Panc1 (cell line): ENCODE measurements at regions not wholly inside any gene's neighbourhood (a gene's known extent, or its start where the extent isn't known, plus 50 kb on each side); places are given as distances from the start of the nearest gene placed in this dataset.

Source experiments
- ATAC-seq: fragments of 200-7000 bp; cut with Tn5 transposase; 2 replicates; pipeline ENCODE4 v1.9.1; 2020; ENCODE audit warnings: mild to moderate bottlenecking, moderate library complexity
- BruUV-seq: library from RNA; stranded (reverse); fragments of 400-500 nt; replicated peaks from 2 replicates; lab custom pipeline; 2021; lab: Mats Ljungman, UMichigan
- CTCF ChIA-PET: fragments of 300-600 bp; sonication (Branson Sonifier 250); formaldehyde crosslinking; loops from one replicate; lab custom pipeline; 2022; ENCODE audit warnings: antibody characterized with exemption; lab: Charles Lee
- POLR2A ChIA-PET: fragments of 300-600 bp; sonication (Branson Sonifier 250); formaldehyde crosslinking; loops from one replicate; lab custom pipeline; 2022; ENCODE audit warnings: antibody characterized with exemption; lab: Charles Lee
- DNase-seq: peaks from one replicate; pipeline ENCODE4 v3.0.0-alpha.2; 2010; ENCODE audit warnings: low read depth, low spot score
- H3K27ac ChIP-seq: 2 replicates; pipeline ENCODE4 v1.5.1; 2011; ENCODE audit warnings: mild to moderate bottlenecking, low read length, inconsistent platforms
- H3K27me3 ChIP-seq: fragments of 200-500 bp; sonication (Bioruptor generic); 2 replicates; pipeline ENCODE4 v1.6.0; 2014; ENCODE audit warnings: low read length, inconsistent platforms; ENCODE audit not compliant: control insufficient read depth, insufficient read depth
- H3K36me3 ChIP-seq: fragments of 200-500 bp; sonication (Bioruptor generic); 2 replicates; pipeline ENCODE4 v1.5.1; 2014; ENCODE audit warnings: inconsistent platforms, mild to moderate bottlenecking, low read length, moderate library complexity; ENCODE audit not compliant: control insufficient read depth, insufficient read depth
- H3K4me1 ChIP-seq: 2 replicates; pipeline ENCODE4 v1.5.1; 2011; ENCODE audit warnings: inconsistent platforms, mild to moderate bottlenecking, low read length, moderate library complexity; ENCODE audit not compliant: control insufficient read depth, insufficient read depth
- H3K4me3 ChIP-seq, 2 experiments: 2 replicates each; pipeline ENCODE4 v1.5.1; 2011 to 2012; ENCODE audit warnings: low read depth in 2 of 2, low read length in 2 of 2, mild to moderate bottlenecking in 2 of 2, inconsistent platforms in 1 of 2, moderate library complexity in 1 of 2
- H3K9me3 ChIP-seq: fragments of 200-500 bp; sonication (Bioruptor generic); 2 replicates; pipeline ENCODE4 v1.5.1; 2014; ENCODE audit warnings: low read depth, mild to moderate bottlenecking, inconsistent platforms, low read length, moderate library complexity; ENCODE audit not compliant: control insufficient read depth, insufficient read depth
- POLR2AphosphoS5 ChIP-seq: IDR thresholded peaks from 2 replicates; pipeline ENCODE4 v1.6.1; 2012; ENCODE audit warnings: mild to moderate bottlenecking, low read depth, low read length, moderate library complexity
- SIN3A ChIP-seq: IDR thresholded peaks from 2 replicates; pipeline ENCODE4 v1.6.1; 2012; ENCODE audit warnings: low read depth, mild to moderate bottlenecking, low read length, moderate library complexity, borderline replicate concordance; ENCODE audit not compliant: insufficient read depth
- TCF7L2 ChIP-seq: IDR thresholded peaks from 2 replicates; pipeline ENCODE4 v1.6.1; 2011; ENCODE audit warnings: mild to moderate bottlenecking, low read depth, low read length, inconsistent platforms
- in situ Hi-C: cut with HindIII; loops from 2 replicates; pipeline ENCODE4 v1.10.0; 2016; ENCODE audit warnings: low sequenced_read_pairs, low pct_unique_long_range_greater_than_20kb
- intact Hi-C: fragments of 100-400 bp; cut with micrococcal nuclease; formaldehyde crosslinking; loops from one replicate; pipeline ENCODE4 v1.10.0; 2022; ENCODE audit not compliant: unreplicated experiment
- TF ChIP-seq, protein P1 (sequence below), 2 experiments: IDR thresholded peaks; 2 replicates each; pipeline ENCODE4 v1.6.1; 2011 to 2012; ENCODE audit warnings: low read depth in 2 of 2, control low read depth in 1 of 2, low read length in 1 of 2, mild to moderate bottlenecking in 1 of 2, moderate library complexity in 1 of 2; ENCODE audit not compliant: insufficient read depth in 1 of 2
- TF ChIP-seq, protein P2 (sequence below): fragments of 450-650 bp; IDR thresholded peaks from 2 replicates; pipeline ENCODE4 v1.5.1; 2017; ENCODE audit warnings: mild to moderate bottlenecking

DNA sequence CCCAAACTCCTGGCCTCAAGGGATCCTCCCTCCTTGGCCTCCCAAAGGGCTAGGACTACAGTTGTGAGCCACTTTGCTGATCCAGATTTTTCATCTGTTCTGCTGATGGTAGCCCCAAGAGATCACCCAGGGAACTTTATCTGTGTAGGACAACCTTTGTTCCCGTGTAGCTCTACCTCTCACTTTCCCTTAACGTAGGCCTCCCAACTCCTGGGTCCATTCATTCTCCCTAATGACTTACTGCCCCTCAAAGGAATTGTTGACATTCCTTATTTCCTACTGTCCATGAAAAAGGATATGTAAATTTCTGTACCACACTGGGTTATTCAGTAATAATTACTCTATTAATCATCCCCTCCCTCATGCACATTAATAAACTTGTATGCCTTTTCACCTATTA lies 51.0 kb upstream of the PHF24 start:
- ChIA-PET CTCF (interaction anchor here (0.6 kb wide), 1 partner anchor 149 kb away, joined by 4 read pairs; no protein-coding TSS in a partner anchor), POLR2A (no interaction called here)
- Histone ChIP-seq H3K36me3 (no peaks in the 10 kb centered on the region), H3K27ac (no peak overlapping the region), H3K9me3 (no peaks in the 10 kb centered on the region), H3K4me1 (no peaks in the 10 kb centered on the region), H3K27me3 (peaks cover 22% of the 10 kb centered on the region), H3K4me3 (no peak overlapping the region)
- BruUV-seq, result no TSS peak
- intact Hi-C loops (no loop called here), in situ Hi-C loops (no loop called here)
- no peak for ATAC-seq
- TF ChIP-seq SIN3A (no peak), TCF7L2 (no peak), POLR2AphosphoS5 (no peak)
- TF ChIP-seq, protein P1, sequence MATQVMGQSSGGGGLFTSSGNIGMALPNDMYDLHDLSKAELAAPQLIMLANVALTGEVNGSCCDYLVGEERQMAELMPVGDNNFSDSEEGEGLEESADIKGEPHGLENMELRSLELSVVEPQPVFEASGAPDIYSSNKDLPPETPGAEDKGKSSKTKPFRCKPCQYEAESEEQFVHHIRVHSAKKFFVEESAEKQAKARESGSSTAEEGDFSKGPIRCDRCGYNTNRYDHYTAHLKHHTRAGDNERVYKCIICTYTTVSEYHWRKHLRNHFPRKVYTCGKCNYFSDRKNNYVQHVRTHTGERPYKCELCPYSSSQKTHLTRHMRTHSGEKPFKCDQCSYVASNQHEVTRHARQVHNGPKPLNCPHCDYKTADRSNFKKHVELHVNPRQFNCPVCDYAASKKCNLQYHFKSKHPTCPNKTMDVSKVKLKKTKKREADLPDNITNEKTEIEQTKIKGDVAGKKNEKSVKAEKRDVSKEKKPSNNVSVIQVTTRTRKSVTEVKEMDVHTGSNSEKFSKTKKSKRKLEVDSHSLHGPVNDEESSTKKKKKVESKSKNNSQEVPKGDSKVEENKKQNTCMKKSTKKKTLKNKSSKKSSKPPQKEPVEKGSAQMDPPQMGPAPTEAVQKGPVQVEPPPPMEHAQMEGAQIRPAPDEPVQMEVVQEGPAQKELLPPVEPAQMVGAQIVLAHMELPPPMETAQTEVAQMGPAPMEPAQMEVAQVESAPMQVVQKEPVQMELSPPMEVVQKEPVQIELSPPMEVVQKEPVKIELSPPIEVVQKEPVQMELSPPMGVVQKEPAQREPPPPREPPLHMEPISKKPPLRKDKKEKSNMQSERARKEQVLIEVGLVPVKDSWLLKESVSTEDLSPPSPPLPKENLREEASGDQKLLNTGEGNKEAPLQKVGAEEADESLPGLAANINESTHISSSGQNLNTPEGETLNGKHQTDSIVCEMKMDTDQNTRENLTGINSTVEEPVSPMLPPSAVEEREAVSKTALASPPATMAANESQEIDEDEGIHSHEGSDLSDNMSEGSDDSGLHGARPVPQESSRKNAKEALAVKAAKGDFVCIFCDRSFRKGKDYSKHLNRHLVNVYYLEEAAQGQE (IDR thresholded peaks at IDR 0.05; ENCODE audit: insufficient read depth in 1 of 2, low read depth in 2 of 2, low read length in 1 of 2), result no peak
- TF ChIP-seq, protein P2, sequence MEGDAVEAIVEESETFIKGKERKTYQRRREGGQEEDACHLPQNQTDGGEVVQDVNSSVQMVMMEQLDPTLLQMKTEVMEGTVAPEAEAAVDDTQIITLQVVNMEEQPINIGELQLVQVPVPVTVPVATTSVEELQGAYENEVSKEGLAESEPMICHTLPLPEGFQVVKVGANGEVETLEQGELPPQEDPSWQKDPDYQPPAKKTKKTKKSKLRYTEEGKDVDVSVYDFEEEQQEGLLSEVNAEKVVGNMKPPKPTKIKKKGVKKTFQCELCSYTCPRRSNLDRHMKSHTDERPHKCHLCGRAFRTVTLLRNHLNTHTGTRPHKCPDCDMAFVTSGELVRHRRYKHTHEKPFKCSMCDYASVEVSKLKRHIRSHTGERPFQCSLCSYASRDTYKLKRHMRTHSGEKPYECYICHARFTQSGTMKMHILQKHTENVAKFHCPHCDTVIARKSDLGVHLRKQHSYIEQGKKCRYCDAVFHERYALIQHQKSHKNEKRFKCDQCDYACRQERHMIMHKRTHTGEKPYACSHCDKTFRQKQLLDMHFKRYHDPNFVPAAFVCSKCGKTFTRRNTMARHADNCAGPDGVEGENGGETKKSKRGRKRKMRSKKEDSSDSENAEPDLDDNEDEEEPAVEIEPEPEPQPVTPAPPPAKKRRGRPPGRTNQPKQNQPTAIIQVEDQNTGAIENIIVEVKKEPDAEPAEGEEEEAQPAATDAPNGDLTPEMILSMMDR, result no peak
- DNase-seq, result no peak

DNA sequence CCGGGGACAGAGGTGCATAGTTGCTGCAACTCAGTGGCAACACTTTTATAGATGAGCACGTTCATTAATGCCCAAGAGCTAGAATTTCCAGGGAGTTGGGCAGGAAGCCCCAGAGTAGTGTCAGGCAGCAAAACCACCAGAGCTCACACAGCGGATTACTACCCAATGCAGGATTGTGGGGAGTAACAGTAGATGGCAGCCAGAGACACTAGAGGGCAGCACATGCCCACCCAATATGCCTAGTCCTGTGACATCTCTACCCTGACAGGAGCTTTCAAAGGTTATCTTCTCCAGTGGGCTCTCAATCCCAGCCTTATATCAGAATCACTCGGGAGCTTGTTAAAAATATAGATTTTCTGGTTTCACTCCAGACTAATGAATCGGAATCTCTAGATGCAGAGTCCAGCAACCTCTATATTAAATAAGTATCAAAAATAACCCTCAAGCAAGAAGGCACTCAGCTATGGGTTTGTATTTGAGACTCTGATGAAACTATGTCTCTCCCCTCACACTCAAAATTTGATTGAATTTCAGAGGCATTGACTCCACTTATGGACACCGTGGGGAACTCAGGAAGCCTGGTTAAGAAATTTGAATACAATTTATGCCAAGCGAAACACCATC lies 58.4 kb upstream of the PHF24 start:
- ATAC-seq, result peak; percentile 100
- Histone ChIP-seq H3K4me1 (no peaks in the 10 kb centered on the region), H3K4me3 (no peak overlapping the region), H3K27ac (no peak overlapping the region), H3K36me3 (no peaks in the 10 kb centered on the region), H3K9me3 (no peaks in the 10 kb centered on the region), H3K27me3 (peaks cover 26% of the 10 kb centered on the region)
- no TSS peak for BruUV-seq
- CTCF ChIA-PET, result interaction anchor here (0.5 to 2.9 kb wide), 24 partner anchors 10 to 687 kb away, joined by 3 to 41 read pairs (median 4); partner anchors contain the start of gene DNAJB5
- POLR2A ChIA-PET, result interaction anchor here (0.5 to 0.9 kb wide), 3 partner anchors 95 to 258 kb away, joined by 3 to 4 read pairs (median 4); no protein-coding TSS in a partner anchor
- in situ Hi-C loops (no loop called here), intact Hi-C loops (loop anchor here (1.0 to 5.0 kb wide), 3 partner anchors 86 to 197 kb away; partner anchors contain the start of gene PIGO)
- peak; percentile 60 for DNase-seq
- TF ChIP-seq TCF7L2, result no peak
- TF ChIP-seq, protein P2, result peak; percentile 93
